Adrenal gland (tissue), 5 donors: ENCODE measurements at regions not wholly inside any gene's neighbourhood (a gene's known extent, or its start where the extent isn't known, plus 50 kb on each side); places are given as distances from the start of the nearest gene placed in this dataset.

Experiments used
- CTCF ChIP-seq, 6 experiments: fragments of 450-650 bp in 4 of 6; fragments of 200-600 bp in 2 of 6; sonication (generic) in 1 of 6; IDR thresholded peaks; 1 replicate in 5 of 6; 2 replicates in 1 of 6; pipeline versions ENCODE4 v1.5.1 to v1.8.0; 2016 to 2021; ENCODE audit warnings: antibody characterized with exemption in 6 of 6, mild to moderate bottlenecking in 2 of 6, moderate library complexity in 1 of 6
- POLR2A ChIP-seq, 2 donors: fragments of 450-650 bp; IDR thresholded peaks; one replicate each; pipeline ENCODE4 v1.6.1; 2017; ENCODE audit warnings: antibody characterized with exemption in 2 of 2, mild to moderate bottlenecking in 2 of 2, moderate library complexity in 1 of 2
- donor health status: DM: no; HTN: no; CAD: no.

GRCh38 chr10:55169493-55169892, 368.5 kb upstream of the PCDH15 start:
- no peak for TF ChIP-seq CTCF (IDR thresholded peaks at IDR 0.05)
- no peak for TF ChIP-seq POLR2A (IDR thresholded peaks at IDR 0.05)
